KMS-11 (cell line): ENCODE measurements at regions not wholly inside any gene's neighbourhood (a gene's known extent, or its start where the extent isn't known, plus 50 kb on each side); places are given as distances from the start of the nearest gene placed in this dataset.

ENCODE experiments used
- H2AFZ ChIP-seq: fragments of 200-600 bp; sonication (generic); 2 replicates; pipeline ENCODE4 v1.6.1; 2016; ENCODE audit warnings: antibody characterized with exemption, mixed run types, low read depth
- H3K27ac ChIP-seq: fragments of 200-600 bp; sonication (generic); 2 replicates; pipeline ENCODE4 v1.6.1; 2016; ENCODE audit warnings: mild to moderate bottlenecking, mixed run types
- H3K27me3 ChIP-seq: fragments of 200-600 bp; sonication (generic); 2 replicates; pipeline ENCODE4 v1.6.1; 2017; ENCODE audit warnings: mild to moderate bottlenecking, low read depth, mixed run types, moderate library complexity; ENCODE audit not compliant: insufficient read depth
- H3K36me3 ChIP-seq: fragments of 200-600 bp; sonication (generic); 2 replicates; pipeline ENCODE4 v1.6.1; 2017; ENCODE audit warnings: mild to moderate bottlenecking, mixed run types; ENCODE audit not compliant: insufficient read depth
- H3K4me1 ChIP-seq: fragments of 200-600 bp; sonication (generic); 2 replicates; pipeline ENCODE4 v1.6.1; 2016; ENCODE audit warnings: mild to moderate bottlenecking, low read depth, mixed run types; ENCODE audit not compliant: poor library complexity, severe bottlenecking
- H3K4me2 ChIP-seq: fragments of 200-600 bp; sonication (generic); 2 replicates; pipeline ENCODE4 v1.7.0; 2016; ENCODE audit warnings: mild to moderate bottlenecking, mixed run types
- H3K4me3 ChIP-seq: fragments of 200-600 bp; sonication (generic); IDR thresholded peaks from 2 replicates; pipeline ENCODE4 v1.6.1; 2017; ENCODE audit warnings: low read depth, low read length, mixed read lengths; ENCODE audit not compliant: insufficient read depth
- H3K79me2 ChIP-seq: fragments of 200-600 bp; sonication (generic); 2 replicates; pipeline ENCODE4 v1.6.1; 2016; ENCODE audit warnings: low read depth, mixed run types; ENCODE audit not compliant: insufficient read depth
- H3K9ac ChIP-seq: fragments of 200-600 bp; sonication (generic); 2 replicates; pipeline ENCODE4 v1.6.1; 2016; ENCODE audit warnings: mild to moderate bottlenecking, mixed run types
- H4K20me1 ChIP-seq: fragments of 200-600 bp; sonication (generic); 2 replicates; pipeline ENCODE4 v1.6.1; 2016; ENCODE audit warnings: mild to moderate bottlenecking, mixed run types; ENCODE audit not compliant: insufficient read depth
- TF ChIP-seq, protein P1 (sequence below): fragments of 200-600 bp; sonication (generic); conservative IDR thresholded peaks from 2 replicates; pipeline ENCODE4 v1.6.1; 2017; ENCODE audit warnings: low read depth, mild to moderate bottlenecking, antibody characterized with exemption, low read length, moderate library complexity, mixed read lengths

DNA sequence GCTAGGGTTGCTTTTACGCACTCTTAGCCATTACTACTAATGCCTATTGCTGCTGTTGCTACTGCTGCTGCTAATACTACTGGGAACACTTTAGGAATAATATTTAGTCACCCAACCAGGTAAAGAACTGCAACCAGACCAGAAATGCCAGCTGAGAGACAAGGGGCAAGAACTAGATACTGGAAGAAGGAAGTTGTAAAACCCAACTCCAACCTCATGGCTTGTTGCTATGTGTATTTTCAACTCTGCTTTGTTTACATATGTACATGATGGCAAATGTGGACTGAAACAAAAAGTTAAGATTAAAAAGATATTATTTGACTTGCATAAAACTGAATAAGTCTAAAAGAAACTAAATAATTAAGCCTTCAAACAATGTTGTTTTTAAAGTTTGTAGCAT, 177.7 kb downstream of the GNAT3 start:
- Histone ChIP-seq H3K4me3 (no peak overlapping the region), H3K27ac (no peak overlapping the region), H3K79me2 (no peaks in the 10 kb centered on the region), H4K20me1 (no peaks in the 10 kb centered on the region), H3K27me3 (no peaks in the 10 kb centered on the region), H3K36me3 (no peaks in the 10 kb centered on the region), H2AFZ (no peak overlapping the region), H3K9ac (no peak overlapping the region), H3K4me1 (no peaks in the 10 kb centered on the region), H3K4me2 (no peak overlapping the region)
- TF ChIP-seq, protein P1, sequence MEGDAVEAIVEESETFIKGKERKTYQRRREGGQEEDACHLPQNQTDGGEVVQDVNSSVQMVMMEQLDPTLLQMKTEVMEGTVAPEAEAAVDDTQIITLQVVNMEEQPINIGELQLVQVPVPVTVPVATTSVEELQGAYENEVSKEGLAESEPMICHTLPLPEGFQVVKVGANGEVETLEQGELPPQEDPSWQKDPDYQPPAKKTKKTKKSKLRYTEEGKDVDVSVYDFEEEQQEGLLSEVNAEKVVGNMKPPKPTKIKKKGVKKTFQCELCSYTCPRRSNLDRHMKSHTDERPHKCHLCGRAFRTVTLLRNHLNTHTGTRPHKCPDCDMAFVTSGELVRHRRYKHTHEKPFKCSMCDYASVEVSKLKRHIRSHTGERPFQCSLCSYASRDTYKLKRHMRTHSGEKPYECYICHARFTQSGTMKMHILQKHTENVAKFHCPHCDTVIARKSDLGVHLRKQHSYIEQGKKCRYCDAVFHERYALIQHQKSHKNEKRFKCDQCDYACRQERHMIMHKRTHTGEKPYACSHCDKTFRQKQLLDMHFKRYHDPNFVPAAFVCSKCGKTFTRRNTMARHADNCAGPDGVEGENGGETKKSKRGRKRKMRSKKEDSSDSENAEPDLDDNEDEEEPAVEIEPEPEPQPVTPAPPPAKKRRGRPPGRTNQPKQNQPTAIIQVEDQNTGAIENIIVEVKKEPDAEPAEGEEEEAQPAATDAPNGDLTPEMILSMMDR: no peak

GRCh38 chr7:80333040-80333439, 178.8 kb downstream of the GNAT3 start:
- Histone ChIP-seq H3K4me1 (no peaks in the 10 kb centered on the region), H3K9ac (no peak overlapping the region), H3K27ac (no peak overlapping the region), H3K4me2 (no peak overlapping the region), H4K20me1 (no peaks in the 10 kb centered on the region), H3K4me3 (no peak overlapping the region), H3K27me3 (no peaks in the 10 kb centered on the region), H2AFZ (no peak overlapping the region), H3K79me2 (no peaks in the 10 kb centered on the region), H3K36me3 (no peaks in the 10 kb centered on the region)
- TF ChIP-seq, protein P1: no peak

GRCh38 chr7:80330434-80330833, 181.4 kb downstream of the GNAT3 start:
- Histone ChIP-seq H3K27me3 (no peaks in the 10 kb centered on the region), H3K27ac (no peak overlapping the region), H2AFZ (no peak overlapping the region), H3K4me3 (no peak overlapping the region), H3K9ac (no peak overlapping the region), H3K4me1 (no peaks in the 10 kb centered on the region), H3K79me2 (no peaks in the 10 kb centered on the region), H4K20me1 (no peaks in the 10 kb centered on the region), H3K36me3 (no peaks in the 10 kb centered on the region), H3K4me2 (no peak overlapping the region)
- TF ChIP-seq, protein P1: no peak

DNA sequence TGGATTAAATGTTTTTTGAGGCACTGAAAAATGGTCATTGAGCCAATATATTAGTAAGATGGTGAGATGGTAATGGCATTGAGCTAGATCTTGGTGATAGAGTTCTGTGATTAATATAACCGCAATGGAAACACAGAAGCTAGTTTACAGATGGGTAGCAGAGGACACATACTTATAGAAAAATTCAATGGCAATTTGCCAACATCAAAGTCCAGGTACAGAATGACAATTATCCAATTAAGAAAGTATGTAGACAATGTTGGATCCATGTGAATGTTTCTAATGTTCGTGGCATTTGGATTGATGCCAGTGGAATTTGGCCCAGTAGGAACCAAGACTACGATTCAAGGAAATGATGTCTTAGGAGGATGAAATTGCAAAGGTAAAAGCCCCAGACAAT, 187.8 kb downstream of the GNAT3 start:
- Histone ChIP-seq H4K20me1 (no peaks in the 10 kb centered on the region), H2AFZ (no peak overlapping the region), H3K9ac (no peak overlapping the region), H3K27me3 (no peaks in the 10 kb centered on the region), H3K4me2 (no peak overlapping the region), H3K79me2 (no peaks in the 10 kb centered on the region), H3K27ac (no peak overlapping the region), H3K4me3 (no peak overlapping the region), H3K4me1 (no peaks in the 10 kb centered on the region), H3K36me3 (no peaks in the 10 kb centered on the region)
- TF ChIP-seq, protein P1: no peak
